GM12878 (cell line): ENCODE measurements at regions not wholly inside any gene's neighbourhood (a gene's known extent, or its start where the extent isn't known, plus 50 kb on each side); places are given as distances from the start of the nearest gene placed in this dataset.

Experiments
- ATAC-seq: fragments of 200-7000 bp; cut with Tn5 transposase; 3 replicates; pipeline ENCODE4 v1.9.1; 2020; ENCODE audit warnings: mild to moderate bottlenecking, moderate library complexity
- BruUV-seq: library from RNA; stranded (reverse); fragments of 400-500 nt; replicated peaks from 2 replicates; lab custom pipeline; 2021; lab: Mats Ljungman, UMichigan
- CTCF ChIA-PET: fragments of 300-600 bp; sonication (Branson Sonifier 250); formaldehyde crosslinking; extraction: SDS; loops from one replicate; lab custom pipeline; 2021; ENCODE audit warnings: inconsistent platforms; lab: Yijun Ruan, JAX
- POLR2A ChIA-PET: fragments of 350-600 bp; formaldehyde crosslinking; extraction: SDS; loops from one replicate; lab custom pipeline; 2021; ENCODE audit warnings: inconsistent platforms; lab: Charles Lee
- RAD21 ChIA-PET: fragments of 300-600 bp; sonication (Branson Sonifier 250); formaldehyde crosslinking; loops from one replicate; lab custom pipeline; 2023; ENCODE audit warnings: antibody characterized with exemption; ENCODE audit not compliant: unreplicated experiment; lab: Charles Lee
- SMC1A ChIA-PET: fragments of 300-600 bp; sonication (Branson Sonifier 250); formaldehyde crosslinking; loops from one replicate; lab custom pipeline; 2023; ENCODE audit not compliant: unreplicated experiment, uncharacterized antibody; lab: Charles Lee
- DNase-seq: peaks from one replicate; pipeline ENCODE4 v3.0.0-alpha.2; 2011; ENCODE audit warnings: low read depth, low spot score
- FAIRE-seq: peaks from 3 replicates; lab custom pipeline; 2011; peaks lifted over from hg19 to GRCh38; lab: Jason Lieb, UNC
- H2AFZ ChIP-seq: 2 replicates; pipeline ENCODE4 v1.6.0; 2011; ENCODE audit warnings: low read depth, low read length, control low read depth; ENCODE audit not compliant: control insufficient read depth
- H3K27ac ChIP-seq: 2 replicates; pipeline ENCODE4 v1.5.1; 2011; ENCODE audit warnings: control low read depth; ENCODE audit not compliant: control insufficient read depth, insufficient read depth
- H3K27me3 ChIP-seq, 2 experiments: replicated peaks in 1 of 2; 2 replicates each; pipeline versions ENCODE4 v1.6.0 to v1.6.1; 2011; ENCODE audit warnings: low read length in 1 of 2; ENCODE audit not compliant: control insufficient read depth in 2 of 2, insufficient read depth in 2 of 2
- H3K36me3 ChIP-seq, 2 experiments: 2 replicates each; pipeline ENCODE4 v1.5.1; 2011; ENCODE audit warnings: low read length in 1 of 2; ENCODE audit not compliant: control insufficient read depth in 2 of 2, insufficient read depth in 2 of 2
- H3K4me1 ChIP-seq: 2 replicates; pipeline ENCODE4 v1.6.1; 2011; ENCODE audit warnings: mild to moderate bottlenecking, low read length, moderate library complexity, mixed read lengths; ENCODE audit not compliant: control insufficient read depth, insufficient read depth
- H3K4me2 ChIP-seq: 2 replicates; pipeline ENCODE4 v1.6.0; 2011; ENCODE audit warnings: control low read depth; ENCODE audit not compliant: control insufficient read depth, insufficient read depth
- H3K4me3 ChIP-seq: fragments of 200-600 bp; sonication (generic); 2 replicates; pipeline ENCODE4 v1.5.1; 2016
- H3K79me2 ChIP-seq: 2 replicates; pipeline ENCODE4 v1.6.0; 2011; ENCODE audit warnings: low read length; ENCODE audit not compliant: control insufficient read depth, insufficient read depth
- H3K9ac ChIP-seq: 2 replicates; pipeline ENCODE4 v1.8.0; 2011; ENCODE audit warnings: low read length, control low read depth, mixed read lengths; ENCODE audit not compliant: control insufficient read depth, insufficient read depth
- H3K9me3 ChIP-seq: replicated peaks from 3 replicates; pipeline ENCODE4 v1.5.1; 2011; ENCODE audit warnings: mild to moderate bottlenecking, low read length; ENCODE audit not compliant: control insufficient read depth, insufficient read depth
- H4K20me1 ChIP-seq: 2 replicates; pipeline ENCODE4 v1.6.0; 2011; ENCODE audit not compliant: control insufficient read depth, insufficient read depth
- EP300 ChIP-seq, 2 experiments: fragments of 150-350 bp in 1 of 2; IDR thresholded peaks; 2 replicates each; pipeline ENCODE4 v1.6.1; 2011 to 2012; ENCODE audit warnings: low read depth in 2 of 2, low read length in 2 of 2, borderline replicate concordance in 1 of 2, improper control_type of control experiment in 1 of 2, inconsistent platforms in 1 of 2; ENCODE audit not compliant: control insufficient read depth in 1 of 2
- FOXM1 ChIP-seq: IDR thresholded peaks from 2 replicates; pipeline ENCODE4 v1.6.1; 2012; ENCODE audit warnings: low read depth, mild to moderate bottlenecking, inconsistent platforms, low read length, moderate library complexity
- MEF2B ChIP-seq: fragments of 450-650 bp; IDR thresholded peaks from 2 replicates; pipeline ENCODE4 v1.6.1; 2018; ENCODE audit warnings: mild to moderate bottlenecking, moderate library complexity; ENCODE audit not compliant: partially characterized antibody, poor library complexity, severe bottlenecking
- SUPT20H ChIP-seq: IDR thresholded peaks from 2 replicates; pipeline ENCODE4 v1.6.1; 2011; ENCODE audit warnings: low read depth, mild to moderate bottlenecking, low read length, moderate library complexity, borderline replicate concordance; ENCODE audit not compliant: control insufficient read depth
- TCF12 ChIP-seq: IDR thresholded peaks from 2 replicates; pipeline ENCODE4 v1.6.1; 2011; ENCODE audit warnings: low read depth, mild to moderate bottlenecking, low read length
- ZNF274 ChIP-seq: IDR thresholded peaks from one replicate; pipeline ENCODE4 v1.8.0; 2011; ENCODE audit not compliant: insufficient read length, insufficient read depth
- WGBS: methylation state at CpG from one replicate; pipeline ENCODE4 v1.1.6; 2016; ENCODE audit warnings: low lambda C conversion rate; ENCODE audit not compliant: insufficient replicate concordance, insufficient coverage; ENCODE audit errors: missing lambda C conversion rate; 5-methylcytosine and 5-hydroxymethylcytosine counted together
- in situ Hi-C: fragments of 300-500 bp; cut with MboI; formaldehyde crosslinking; loops from 9 replicates; pipeline ENCODE4 v1.14.3; 2018; ENCODE audit warnings: mixed read lengths
- intact Hi-C: fragments of 100-400 bp; cut with micrococcal nuclease; formaldehyde crosslinking; loops from one replicate; pipeline ENCODE4 v1.14.2; 2022; ENCODE audit not compliant: unreplicated experiment

DNA sequence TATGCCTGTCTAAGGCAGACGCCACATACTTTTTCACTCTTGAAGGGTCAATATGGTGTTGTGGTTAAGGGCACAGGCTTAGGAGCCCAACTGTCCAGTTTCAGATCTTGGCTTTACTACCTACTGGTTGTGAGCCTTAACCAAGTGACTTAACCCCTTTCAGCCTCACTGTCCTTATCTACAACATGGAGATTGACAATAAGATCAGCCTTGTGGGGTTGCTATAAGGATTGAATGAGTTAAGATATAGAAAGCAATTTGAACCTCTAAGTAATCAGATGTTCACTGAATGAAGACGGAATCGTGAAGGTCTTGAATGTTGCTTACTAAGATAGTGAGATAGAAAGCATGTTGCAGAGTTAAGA is 121.3 kb upstream of the JUN start:
- Histone ChIP-seq H3K79me2 (no peaks in the 10 kb centered on the region), H4K20me1 (no peaks in the 10 kb centered on the region), H3K4me3 (no peak overlapping the region), H3K9me3 (no peaks in the 10 kb centered on the region), H3K4me1 (peaks cover 9% of the 10 kb centered on the region; the same call in 1 of the 2 replicates), H3K9ac (no peak overlapping the region), H2AFZ (no peak overlapping the region), H3K27me3 (no peaks in the 10 kb centered on the region), H3K36me3 (no peaks in the 10 kb centered on the region), H3K27ac (no peak overlapping the region), H3K4me2 (no peak overlapping the region)
- DNase-seq (no peak), FAIRE-seq (peak; percentile 88), ATAC-seq (no peak)
- POLR2A ChIA-PET: no interaction called here
- intact Hi-C loops: no loop called here
- WGBS: 96% methylated on average over 3 of the region's 3 CpGs
- no TSS peak for BruUV-seq
- in situ Hi-C loops: no loop called here
- RAD21 ChIA-PET: no interaction called here
- CTCF ChIA-PET: interaction anchor here (0.7 kb wide), 1 partner anchor 100 kb away, joined by 3 read pairs; no protein-coding TSS in a partner anchor
- SMC1A ChIA-PET: interaction anchor here (1.6 kb wide), 1 partner anchor 51 kb away, joined by 8 read pairs; no protein-coding TSS in a partner anchor
- no peak for TF ChIP-seq ZNF274
- TF ChIP-seq TCF12: no peak

DNA sequence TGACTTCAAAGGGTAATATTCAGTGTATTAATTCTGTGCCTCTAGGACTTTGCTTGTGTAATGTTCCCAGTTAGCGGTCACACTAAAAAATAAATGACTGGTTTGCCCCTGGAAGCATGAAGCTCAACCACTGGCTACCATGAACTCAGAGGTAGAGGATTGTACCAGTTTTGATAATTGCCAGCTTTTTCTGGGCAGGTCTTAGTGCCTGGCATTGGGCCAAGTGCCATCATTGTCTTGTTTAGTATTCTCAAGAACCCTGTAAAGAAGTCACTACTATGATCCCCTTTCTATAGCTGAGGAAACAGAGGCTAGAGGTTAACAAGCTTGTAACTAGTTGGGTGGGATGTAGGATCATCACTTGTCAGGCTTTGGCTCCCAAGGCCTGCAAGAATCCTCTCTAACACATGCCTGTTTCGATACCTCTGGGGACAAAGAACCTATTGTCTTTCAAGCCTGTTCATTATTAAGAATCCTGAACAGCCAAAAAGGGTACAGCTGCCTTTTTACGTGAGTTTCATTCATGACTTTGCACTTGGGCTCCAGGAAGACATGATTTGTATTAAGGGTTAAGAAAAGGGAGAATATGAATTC is 121.9 kb upstream of the JUN start:
- Histone ChIP-seq H3K9ac (no peak overlapping the region), H3K4me2 (no peak overlapping the region), H4K20me1 (no peaks in the 10 kb centered on the region), H3K27ac (no peak overlapping the region), H2AFZ (no peak overlapping the region), H3K27me3 (no peaks in the 10 kb centered on the region), H3K36me3 (no peaks in the 10 kb centered on the region), H3K79me2 (no peaks in the 10 kb centered on the region), H3K9me3 (no peaks in the 10 kb centered on the region), H3K4me1 (peaks cover 9% of the 10 kb centered on the region; the same call in 1 of the 2 replicates), H3K4me3 (no peak overlapping the region)
- ChIA-PET RAD21 (no interaction called here), POLR2A (interaction anchor here (0.8 kb wide), 1 partner anchor 48 kb away, joined by 3 read pairs; no protein-coding TSS in a partner anchor), CTCF (no interaction called here), SMC1A (interaction anchor here (1.6 to 2.4 kb wide), 2 partner anchors 14 to 51 kb away, joined by 8 to 9 read pairs; no protein-coding TSS in a partner anchor)
- intact Hi-C loops (no loop called here), in situ Hi-C loops (no loop called here)
- no TSS peak for BruUV-seq
- TF ChIP-seq SUPT20H (no peak), MEF2B (no peak), EP300 (IDR thresholded peaks at IDR 0.05; ENCODE audit: borderline replicate concordance in 1 of 2, control insufficient read depth in 1 of 2, low read depth in 2 of 2, low read length in 2 of 2) (no peak), FOXM1 (no peak)
- ATAC-seq (no peak), FAIRE-seq (no peak), DNase-seq (no peak)
- 96% methylated on average over 3 of the region's 3 CpGs for WGBS
